HepG2 (cell line): ENCODE measurements at regions not wholly inside any gene's neighbourhood (a gene's known extent, or its start where the extent isn't known, plus 50 kb on each side); places are given as distances from the start of the nearest gene placed in this dataset.

Experiments used
- ATAC-seq: fragments of 200-7000 bp; cut with Tn5 transposase; 3 replicates; pipeline ENCODE4 v1.9.1; 2020; ENCODE audit warnings: mild to moderate bottlenecking, moderate library complexity
- BruUV-seq: library from RNA; stranded (reverse); fragments of 400-500 nt; replicated peaks from 2 replicates; lab custom pipeline; 2021; lab: Mats Ljungman, UMichigan
- CTCF ChIA-PET: fragments of 300-600 bp; formaldehyde crosslinking; extraction: SDS; loops from one replicate; lab custom pipeline; 2021; ENCODE audit warnings: low total read pairs, inconsistent platforms, low intra/inter-chr PET ratio; lab: Yijun Ruan, JAX
- POLR2A ChIA-PET: fragments of 350-600 bp; sonication (Branson Sonifier 250); formaldehyde crosslinking; loops from one replicate; lab custom pipeline; 2020; ENCODE audit warnings: antibody characterized with exemption, inconsistent platforms; lab: Yijun Ruan, JAX
- DNase-seq: peaks from one replicate; pipeline ENCODE4 v3.0.0-alpha.2; 2015; ENCODE audit warnings: low spot score
- FAIRE-seq: peaks from 3 replicates; lab custom pipeline; 2011; peaks lifted over from hg19 to GRCh38; lab: Jason Lieb, UNC
- H2AFZ ChIP-seq: one replicate; pipeline ENCODE4 v1.6.1; 2011; ENCODE audit warnings: low read length, inconsistent platforms
- H3K27ac ChIP-seq: fragments of 300-600 bp; 3 replicates; pipeline ENCODE4 v1.8.0; 2011; ENCODE audit warnings: mixed run types, mild to moderate bottlenecking, mixed read lengths, low read length, inconsistent platforms; ENCODE audit not compliant: insufficient read depth; ENCODE audit errors: extremely low read length
- H3K27me3 ChIP-seq, 2 experiments: fragments of 200-600 bp in 1 of 2; 2 replicates in 1 of 2; 3 replicates in 1 of 2; pipeline versions ENCODE4 v1.6.0 to v1.8.0; 2011; ENCODE audit warnings: low read length in 2 of 2, mild to moderate bottlenecking in 2 of 2, moderate library complexity in 2 of 2, inconsistent platforms in 1 of 2; ENCODE audit not compliant: insufficient read depth in 2 of 2, control insufficient read depth in 1 of 2
- H3K36me3 ChIP-seq, 2 experiments: fragments of 200-600 bp in 1 of 2; replicated peaks in 1 of 2; 2 replicates in 1 of 2; 3 replicates in 1 of 2; pipeline versions ENCODE4 v1.5.1 to v1.8.0; 2011; ENCODE audit warnings: low read length in 2 of 2, inconsistent platforms in 1 of 2; ENCODE audit not compliant: insufficient read depth in 2 of 2, control insufficient read depth in 1 of 2
- H3K4me1 ChIP-seq: 2 replicates; pipeline ENCODE4 v1.5.1; 2012; ENCODE audit warnings: low read length, inconsistent platforms; ENCODE audit not compliant: insufficient read depth
- H3K4me2 ChIP-seq: 2 replicates; pipeline ENCODE4 v1.6.0; 2011; ENCODE audit warnings: low read depth, low read length, inconsistent platforms
- H3K4me3 ChIP-seq, 3 experiments: fragments of 200-600 bp in 1 of 3; sonication (generic), shearing (Covaris generic) in 1 of 3; replicated peaks in 1 of 3; 2 replicates each; pipeline ENCODE4 v1.5.1; 2011 to 2016; ENCODE audit warnings: low read length in 3 of 3, inconsistent platforms in 2 of 3, low read depth in 2 of 3, mild to moderate bottlenecking in 2 of 3, control low read depth in 1 of 3, mixed read lengths in 1 of 3; ENCODE audit not compliant: insufficient read depth in 1 of 3
- H3K79me2 ChIP-seq: one replicate; pipeline ENCODE4 v1.6.1; 2011; ENCODE audit warnings: low read length, inconsistent platforms; ENCODE audit not compliant: insufficient read depth
- H3K9ac ChIP-seq: 2 replicates; pipeline ENCODE4 v1.6.0; 2011; ENCODE audit warnings: mild to moderate bottlenecking, low read depth, low read length, inconsistent platforms; ENCODE audit not compliant: insufficient read depth
- H3K9me3 ChIP-seq: 2 replicates; pipeline ENCODE4 v1.5.1; 2012; ENCODE audit warnings: mild to moderate bottlenecking, low read length
- H4K20me1 ChIP-seq: 2 replicates; pipeline ENCODE4 v1.6.0; 2011; ENCODE audit warnings: inconsistent platforms, mild to moderate bottlenecking, low read length, moderate library complexity; ENCODE audit not compliant: insufficient read depth
- ATF4 ChIP-seq, 2 experiments: fragments of 450-650 bp in 1 of 2; sonication (generic) in 1 of 2; formaldehyde crosslinking; IDR thresholded peaks; 2 replicates each; pipeline versions ENCODE4 v1.5.0 to v1.8.0; 2020 to 2022; ENCODE audit warnings: mild to moderate bottlenecking in 1 of 2, missing genetic modification reagents in 1 of 2
- BORCS8-MEF2B ChIP-seq: sonication (generic); formaldehyde crosslinking; IDR thresholded peaks from 2 replicates; pipeline ENCODE4 v1.8.0; 2022; ENCODE audit warnings: mild to moderate bottlenecking, missing genetic modification reagents
- ERF ChIP-seq: IDR thresholded peaks from 2 replicates; pipeline ENCODE4 v1.6.1; 2018; ENCODE audit warnings: missing biosample characterization, missing genetic modification reagents
- FOXA1 ChIP-seq, 2 experiments: fragments of 450-650 bp in 1 of 2; sonication (generic) in 1 of 2; formaldehyde crosslinking in 1 of 2; IDR thresholded peaks; 2 replicates each; pipeline versions ENCODE4 v1.4.0 to v1.6.1; 2016 to 2020; ENCODE audit warnings: missing genetic modification reagents in 1 of 2
- GLMP ChIP-seq: sonication (generic); formaldehyde crosslinking; IDR thresholded peaks from 2 replicates; pipeline ENCODE4 v1.9.0; 2021; ENCODE audit warnings: missing genetic modification reagents, mild to moderate bottlenecking, borderline replicate concordance
- KDM3A ChIP-seq: IDR thresholded peaks from 2 replicates; pipeline ENCODE4 v1.6.1; 2018; ENCODE audit warnings: low read depth, missing compliant biosample characterization
- MTA1 ChIP-seq: sonication (generic); formaldehyde crosslinking; IDR thresholded peaks from 2 replicates; pipeline ENCODE4 v1.4.0; 2020; ENCODE audit warnings: missing genetic modification reagents, mild to moderate bottlenecking, borderline replicate concordance
- NFE2L2 ChIP-seq: fragments of 150-350 bp; IDR thresholded peaks from 2 replicates; pipeline ENCODE4 v1.6.1; 2014; ENCODE audit warnings: low read length
- USF2 ChIP-seq, 2 experiments: sonication (generic) in 1 of 2; formaldehyde crosslinking in 1 of 2; IDR thresholded peaks; 2 replicates each; pipeline versions ENCODE4 v1.5.1 to v1.6.1; 2011 to 2020; ENCODE audit warnings: borderline replicate concordance in 1 of 2, low read depth in 1 of 2, low read length in 1 of 2, mild to moderate bottlenecking in 1 of 2, missing genetic modification reagents in 1 of 2, moderate library complexity in 1 of 2
- YEATS4 ChIP-seq: sonication (generic); formaldehyde crosslinking; IDR thresholded peaks from 2 replicates; pipeline ENCODE4 v1.4.0; 2020; ENCODE audit warnings: missing genetic modification reagents, borderline replicate concordance
- ZBTB21 ChIP-seq: sonication (generic); formaldehyde crosslinking; IDR thresholded peaks from 2 replicates; pipeline ENCODE4 v1.4.0; 2020; ENCODE audit warnings: missing genetic modification reagents
- ZFP36 ChIP-seq: fragments of 150-350 bp; IDR thresholded peaks from 2 replicates; pipeline ENCODE4 v1.6.1; 2018; ENCODE audit warnings: borderline replicate concordance, low read length, low read depth; ENCODE audit not compliant: partially characterized antibody
- ZFP36L2 ChIP-seq: sonication (generic); formaldehyde crosslinking; IDR thresholded peaks from 2 replicates; pipeline ENCODE4 v1.4.0; 2020; ENCODE audit warnings: missing genetic modification reagents
- ZFP91 ChIP-seq: sonication (generic); formaldehyde crosslinking; IDR thresholded peaks from 2 replicates; pipeline ENCODE4 v1.9.0; 2022; ENCODE audit warnings: missing genetic modification reagents, mild to moderate bottlenecking, borderline replicate concordance
- ZNF558 ChIP-seq: sonication (generic); formaldehyde crosslinking; IDR thresholded peaks from 2 replicates; pipeline ENCODE4 v1.9.0; 2022; ENCODE audit warnings: mild to moderate bottlenecking, missing genetic modification reagents, borderline replicate concordance
- ZNF782 ChIP-seq: sonication (generic); formaldehyde crosslinking; IDR thresholded peaks from 2 replicates; pipeline ENCODE4 v1.4.0; 2020; ENCODE audit warnings: missing genetic modification reagents, mild to moderate bottlenecking, borderline replicate concordance
- ZNF800 ChIP-seq: sonication (generic); formaldehyde crosslinking; IDR thresholded peaks from 2 replicates; pipeline ENCODE4 v1.4.0; 2020; ENCODE audit warnings: missing genetic modification reagents
- WGBS: methylation state at CpG from one replicate; pipeline ENCODE4 v1.1.6; 2017; ENCODE audit warnings: low lambda C conversion rate; 5-methylcytosine and 5-hydroxymethylcytosine counted together
- in situ Hi-C: cut with HindIII; loops from 2 replicates; pipeline ENCODE4 v1.10.0; 2017; ENCODE audit warnings: low pct_unique_long_range_greater_than_20kb; ENCODE audit not compliant: extremely low pct_ligation_motif_present
- intact Hi-C: fragments of 100-400 bp; cut with micrococcal nuclease; formaldehyde crosslinking; loops from one replicate; pipeline ENCODE4 v1.10.0; 2022; ENCODE audit not compliant: unreplicated experiment

GRCh38 chr6:45808917-45809316 lies 206.7 kb downstream of the CLIC5 start:
- ATAC-seq (no peak), FAIRE-seq (no peak), DNase-seq (no peak)
- Histone ChIP-seq H3K27me3 (peaks cover 0 to 1% of the 10 kb centered on the region in 2 experiments; a peak in 1 of 5 replicates), H3K9me3 (no peaks in the 10 kb centered on the region; the same call in 1 of the 2 replicates), H4K20me1 (no peaks in the 10 kb centered on the region), H2AFZ (no peak overlapping the region), H3K27ac (no peak overlapping the region), H3K4me2 (no peak overlapping the region), H3K36me3 (no peaks in the 10 kb centered on the region), H3K4me1 (no peaks in the 10 kb centered on the region), H3K9ac (no peak overlapping the region), H3K4me3 (no peak overlapping the region)
- POLR2A ChIA-PET, result no interaction called here
- 0% methylated on average over 1 of the region's 1 CpG for WGBS
- intact Hi-C loops, result no loop called here
- no peak for TF ChIP-seq ZFP91
- no peak for TF ChIP-seq GLMP (CRISPR knock-in tag)
- TF ChIP-seq FOXA1 (IDR thresholded peaks at IDR 0.05), result no peak
- no peak for TF ChIP-seq FOXA1 (CRISPR knock-in tag; IDR thresholded peaks at IDR 0.05)
- no peak for TF ChIP-seq USF2 (IDR thresholded peaks at IDR 0.05; ENCODE audit: low read depth, low read length)
- no peak for TF ChIP-seq USF2 (CRISPR knock-in tag; IDR thresholded peaks at IDR 0.05; ENCODE audit: borderline replicate concordance)
- no peak for TF ChIP-seq BORCS8-MEF2B (CRISPR knock-in tag)
- no peak for TF ChIP-seq ZNF800 (CRISPR knock-in tag)
- TF ChIP-seq ERF, result no peak
- no peak for TF ChIP-seq ATF4 (CRISPR knock-in tag; IDR thresholded peaks at IDR 0.05)
- TF ChIP-seq ZNF782 (CRISPR knock-in tag), result no peak
- TF ChIP-seq NFE2L2, result no peak
- TF ChIP-seq MTA1 (CRISPR knock-in tag), result no peak
- TF ChIP-seq YEATS4 (CRISPR knock-in tag), result no peak
- no peak for TF ChIP-seq ZBTB21 (CRISPR knock-in tag)
- no peak for TF ChIP-seq ZNF558 (CRISPR knock-in tag)
- no peak for TF ChIP-seq ZFP36L2 (CRISPR knock-in tag)
- no peak for TF ChIP-seq KDM3A (CRISPR knock-in tag)
- no peak for TF ChIP-seq ZFP36
- TF ChIP-seq, all 625 proteins: peak for 0
- no TSS peak for BruUV-seq
- no peaks in the 10 kb centered on the region for H3K79me2 ChIP-seq
- in situ Hi-C loops, result no loop called here
- CTCF ChIA-PET, result no interaction called here
